Cerebellar cortex (tissue), 1 donor: ENCODE measurements at regions not wholly inside any gene's neighbourhood (a gene's known extent, or its start where the extent isn't known, plus 50 kb on each side); places are given as distances from the start of the nearest gene placed in this dataset.

Source experiments
- DNase-seq: peaks from one replicate; pipeline ENCODE4 v3.0.0-alpha.2; 2015; ENCODE audit warnings: low spot score

DNA sequence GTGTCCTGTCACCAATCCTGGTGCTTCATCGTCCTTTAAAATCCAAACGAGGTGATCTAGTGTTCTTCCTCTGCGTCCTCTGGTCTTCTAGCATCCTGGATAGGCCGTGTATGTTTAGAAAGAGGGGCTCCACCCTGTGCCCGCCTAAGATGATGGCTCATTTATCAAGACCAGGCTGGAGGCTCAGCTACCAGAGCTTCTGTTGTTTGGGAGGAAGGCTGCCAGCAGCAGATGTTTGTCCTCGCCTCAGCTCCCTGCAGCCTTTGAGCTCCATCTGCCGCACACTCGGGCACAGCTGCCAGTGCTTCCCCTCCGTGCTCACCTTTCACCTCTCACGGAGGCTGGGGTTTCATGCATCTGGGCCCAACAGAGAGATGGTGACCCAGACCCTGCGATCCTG lies 954.7 kb upstream of the RBFOX1 start:
- DNase-seq = no peak

GRCh38 chr16:6375465-6376075 lies 957.1 kb upstream of the RBFOX1 start:
- peak; percentile 36 for DNase-seq

- DNase-seq = no peak
Measured at GRCh38 chr16:6374821-6375220, 957.8 kb upstream of the RBFOX1 start.

DNA sequence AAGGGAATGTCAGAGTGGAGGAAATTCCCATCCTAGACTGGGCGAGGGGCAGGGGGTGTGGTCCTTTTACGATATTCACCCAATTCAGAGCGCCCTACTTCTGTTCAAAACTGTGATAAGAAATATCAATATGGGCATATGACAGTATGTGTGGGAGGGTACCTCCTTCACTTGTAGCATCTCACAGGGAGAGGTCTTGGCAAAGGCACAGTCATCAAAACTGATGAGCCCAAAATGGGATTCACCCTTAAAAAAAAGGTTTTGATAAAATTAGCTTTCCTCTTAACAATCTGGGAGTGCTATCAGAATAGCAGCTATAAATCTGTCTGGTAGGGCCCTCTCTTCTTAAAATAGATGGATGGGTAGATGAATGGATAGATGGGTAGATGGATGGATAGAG lies 967.8 kb upstream of the RBFOX1 start:
- no peak for DNase-seq

GRCh38 chr16:6363896-6364607 lies 968.6 kb upstream of the RBFOX1 start:
- peak; percentile 95 for DNase-seq

GRCh38 chr16:6363396-6363795 lies 969.2 kb upstream of the RBFOX1 start:
- DNase-seq = no peak

GRCh38 chr16:6362321-6362720 lies 970.3 kb upstream of the RBFOX1 start:
- DNase-seq = peak; percentile 86

- no peak for DNase-seq
Measured at GRCh38 chr16:6360641-6361040, 972.0 kb upstream of the RBFOX1 start.

DNA sequence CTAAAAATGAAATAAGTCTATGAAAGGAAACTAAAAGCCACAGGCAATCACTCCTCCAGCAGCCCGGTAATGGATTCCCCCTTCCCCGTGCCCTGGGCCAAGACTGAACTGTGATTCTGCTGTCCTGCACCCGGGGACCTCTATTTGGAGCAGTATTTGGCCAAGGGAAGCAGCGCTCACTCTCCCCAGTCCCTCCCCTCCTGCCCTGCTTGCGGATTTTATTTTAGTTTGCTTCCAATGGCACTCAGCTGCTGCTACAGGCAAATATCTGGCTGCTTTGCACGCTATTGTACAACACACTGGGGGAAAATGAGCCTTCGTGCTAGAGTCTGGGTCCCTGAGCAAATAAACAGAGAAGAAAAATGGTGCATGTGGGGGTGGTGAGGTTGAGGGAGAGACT lies 975.7 kb upstream of the RBFOX1 start:
- peak; percentile 66 for DNase-seq

- no peak for DNase-seq
Measured at GRCh38 chr16:6349725-6350124, 982.9 kb upstream of the RBFOX1 start.

DNA sequence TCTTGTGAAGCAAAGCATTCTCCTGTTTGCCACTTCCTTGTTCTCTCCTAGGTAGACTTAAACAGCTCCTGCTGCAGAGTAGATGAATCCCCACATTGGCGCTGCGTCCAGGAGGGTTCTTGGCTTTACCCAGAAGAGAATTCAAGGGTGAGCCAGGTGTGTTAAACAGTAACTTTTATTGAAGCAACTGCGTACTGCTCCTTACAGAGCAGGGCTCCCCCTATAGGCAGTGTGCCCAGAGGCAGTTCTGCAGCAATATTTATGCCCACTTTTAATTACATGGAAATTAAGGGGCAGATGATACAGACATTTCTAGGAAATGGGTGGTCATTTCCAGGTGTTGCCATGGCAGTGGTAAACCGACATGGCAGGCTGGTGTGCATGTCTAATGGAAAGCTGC lies 987.6 kb upstream of the RBFOX1 start:
- no peak for DNase-seq

DNA sequence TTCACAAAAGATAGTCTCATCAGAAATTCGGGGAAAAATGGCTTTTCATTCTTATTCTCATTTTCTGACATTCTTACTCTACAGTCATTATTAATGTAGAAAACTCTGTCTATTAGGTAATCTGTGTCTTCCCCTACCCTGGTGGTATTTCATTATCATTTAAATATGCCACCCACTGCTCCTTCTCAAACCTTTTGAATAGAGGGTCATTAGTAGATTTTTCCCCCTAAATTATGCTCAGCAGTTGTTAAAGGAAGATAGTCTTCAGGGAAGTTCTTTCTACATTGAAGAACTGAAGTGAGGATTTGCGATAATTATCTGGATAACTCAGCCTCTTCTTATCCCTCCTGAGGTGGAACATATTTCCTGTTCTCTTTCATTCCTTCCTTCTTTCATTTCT lies 989.5 kb upstream of the RBFOX1 start:
- DNase-seq = no peak

DNA sequence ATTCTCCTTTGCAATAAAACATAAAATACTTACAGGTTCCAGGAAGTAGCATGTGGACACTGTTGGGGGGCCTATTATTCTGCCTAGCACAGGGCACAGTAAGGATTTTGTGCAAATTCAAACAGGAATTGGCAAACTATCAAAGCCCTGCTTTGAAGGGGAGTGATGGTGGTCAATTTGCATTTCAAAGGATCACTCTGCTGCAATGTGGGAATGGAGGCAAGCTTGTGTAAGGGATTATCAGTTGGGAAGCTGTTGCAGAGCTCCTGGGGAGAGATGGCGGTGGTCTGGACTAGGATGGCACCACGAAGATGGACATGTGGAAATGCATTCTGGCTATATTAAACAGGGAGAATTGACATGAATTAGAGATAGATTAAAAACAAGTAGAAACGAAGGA lies 990.7 kb upstream of the RBFOX1 start:
- DNase-seq = no peak

GRCh38 chr16:6335072-6335471 lies 997.6 kb upstream of the RBFOX1 start:
- no peak for DNase-seq

GRCh38 chr16:6331770-6332169 lies 1000.9 kb upstream of the RBFOX1 start:
- no peak for DNase-seq

DNA sequence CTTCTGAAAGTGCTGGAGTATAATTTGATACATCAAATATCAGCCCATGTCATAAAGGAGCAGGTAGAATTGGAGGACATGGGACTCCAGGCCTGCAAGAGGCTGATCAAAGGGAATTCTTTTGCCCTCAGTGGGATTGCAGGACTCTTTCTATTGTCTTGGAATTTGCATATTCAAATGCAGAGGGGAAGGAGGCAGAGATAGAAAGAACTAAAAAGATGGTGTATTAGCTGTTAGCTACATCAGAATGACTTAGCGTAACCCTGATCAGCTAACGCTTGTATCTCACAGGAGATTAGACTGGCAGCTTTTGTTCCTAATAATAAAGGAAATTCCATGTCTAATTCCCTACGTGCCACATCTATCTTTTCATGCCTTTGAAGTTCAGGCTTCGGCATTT lies 1014.7 kb upstream of the RBFOX1 start:
- DNase-seq = no peak

DNA sequence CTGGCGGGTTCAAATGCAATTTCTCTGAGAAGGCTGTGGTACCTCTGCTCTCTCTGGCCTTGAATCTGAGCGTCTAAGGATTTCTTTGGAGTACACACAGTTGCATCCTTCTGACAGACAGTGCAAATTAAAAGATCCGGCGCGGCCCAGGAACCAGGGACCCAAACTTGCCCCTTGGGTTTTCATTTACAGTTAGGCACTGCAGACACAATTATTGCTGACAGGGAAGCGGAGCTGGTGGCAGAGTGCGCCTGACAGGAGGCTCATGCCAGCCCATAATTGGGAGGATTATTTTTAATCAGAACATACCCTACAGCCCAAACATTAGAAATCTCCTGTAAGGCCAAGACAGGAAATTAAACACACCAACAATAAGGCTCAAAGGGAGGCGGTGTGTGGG lies 1023.4 kb upstream of the RBFOX1 start:
- DNase-seq = no peak

DNA sequence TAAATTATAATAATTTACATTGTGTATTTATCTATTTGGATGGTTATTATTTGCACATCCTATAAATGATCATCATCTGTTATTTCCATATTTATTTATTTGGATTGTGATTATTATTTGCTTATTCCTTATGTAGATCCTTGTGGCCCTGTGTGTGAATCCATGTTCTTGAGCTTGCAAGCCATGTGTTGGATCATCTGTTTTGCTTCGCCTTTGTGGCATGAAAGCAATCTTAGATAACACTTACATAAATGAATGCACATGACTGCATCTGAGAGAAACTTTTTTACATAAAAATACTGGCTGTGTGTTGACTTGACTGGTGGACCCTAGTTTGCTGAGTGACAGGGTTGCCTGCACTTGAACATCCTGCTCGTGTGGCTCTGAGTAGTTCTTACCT lies 1024.5 kb upstream of the RBFOX1 start:
- DNase-seq = no peak

GRCh38 chr16:6300523-6300922 lies 1032.1 kb upstream of the RBFOX1 start:
- no peak for DNase-seq

DNA sequence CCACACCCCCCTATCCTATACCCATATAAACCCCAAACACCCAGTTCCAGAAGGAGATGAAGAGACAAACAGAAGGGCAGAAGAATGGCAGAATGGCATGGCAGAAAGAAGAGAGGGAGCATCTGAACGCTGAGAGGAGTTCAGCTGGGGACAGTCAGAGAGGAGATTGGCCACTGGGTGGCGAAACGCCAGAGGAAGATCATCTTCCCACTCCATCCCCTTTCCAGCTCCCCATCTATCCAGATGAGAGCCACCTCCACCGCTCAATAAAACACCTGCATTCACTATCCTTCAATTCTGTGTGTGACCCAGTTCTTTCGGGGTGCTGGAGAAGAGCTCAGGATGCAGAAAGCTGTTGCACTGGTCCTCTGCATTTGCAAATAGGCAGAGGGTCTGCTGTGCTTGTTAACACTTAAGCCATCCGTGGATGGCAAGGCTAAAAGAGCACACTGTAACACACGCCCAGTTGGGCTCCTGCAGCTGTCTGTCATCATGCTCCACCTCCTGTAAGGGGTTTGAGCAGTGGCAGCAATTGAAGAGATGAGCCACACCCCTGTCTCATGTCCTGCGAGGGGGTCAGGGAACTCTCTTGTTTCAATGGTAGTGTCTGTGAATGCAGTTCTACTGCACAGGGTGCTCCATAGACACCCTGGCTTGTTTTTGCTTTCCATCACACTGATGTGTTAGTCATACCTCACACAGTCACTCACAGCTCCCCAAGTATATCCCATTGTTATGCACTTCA lies 1034.8 kb upstream of the RBFOX1 start:
- DNase-seq = no peak

- no peak for DNase-seq
Measured at GRCh38 chr16:6286176-6286575, 1046.5 kb upstream of the RBFOX1 start.

DNA sequence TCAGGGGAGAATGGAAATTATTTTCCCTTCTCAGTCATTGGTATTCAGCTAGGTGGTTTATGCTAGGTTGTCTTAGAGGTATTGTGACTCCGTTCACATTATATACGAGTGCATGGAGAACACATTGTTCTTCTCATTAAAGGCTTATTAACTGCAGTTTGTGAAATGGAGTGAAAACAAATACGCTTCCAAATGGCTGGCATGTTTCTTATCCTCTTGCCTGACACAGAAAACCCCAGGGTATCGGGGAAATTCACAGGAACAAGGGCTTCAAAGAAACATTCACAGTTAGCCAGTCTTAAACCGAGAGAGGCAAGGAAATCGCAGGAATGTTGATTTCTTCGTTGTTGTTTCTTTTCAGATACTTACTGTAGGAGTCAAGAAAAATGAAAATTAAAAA lies 1047.9 kb upstream of the RBFOX1 start:
- peak; percentile 40 for DNase-seq

DNA sequence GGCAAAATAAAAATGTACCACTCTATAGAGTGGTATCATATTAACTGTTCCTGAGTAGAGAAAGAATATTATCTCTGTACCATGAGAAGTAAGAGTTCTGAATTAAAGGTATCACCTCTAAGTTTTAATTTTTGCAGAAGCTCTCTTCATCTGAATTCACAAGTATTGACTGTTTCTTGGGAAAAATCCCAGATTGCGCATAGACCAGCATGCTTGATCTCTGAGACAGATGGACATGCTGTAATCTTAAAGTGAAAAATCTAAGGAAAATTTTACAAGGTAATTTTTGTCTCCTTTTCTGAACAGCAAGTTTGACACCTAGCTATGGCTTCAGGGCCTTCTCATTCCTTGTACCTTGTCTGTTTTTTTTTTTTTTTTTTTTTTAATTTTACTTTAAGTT lies 1050.7 kb upstream of the RBFOX1 start:
- no peak for DNase-seq
